ENCODE measurements at regions not wholly inside any gene's neighbourhood (a gene's known extent, or its start where the extent isn't known, plus 50 kb on each side); places are given as distances from the start of the nearest gene placed in this dataset.

DNA sequence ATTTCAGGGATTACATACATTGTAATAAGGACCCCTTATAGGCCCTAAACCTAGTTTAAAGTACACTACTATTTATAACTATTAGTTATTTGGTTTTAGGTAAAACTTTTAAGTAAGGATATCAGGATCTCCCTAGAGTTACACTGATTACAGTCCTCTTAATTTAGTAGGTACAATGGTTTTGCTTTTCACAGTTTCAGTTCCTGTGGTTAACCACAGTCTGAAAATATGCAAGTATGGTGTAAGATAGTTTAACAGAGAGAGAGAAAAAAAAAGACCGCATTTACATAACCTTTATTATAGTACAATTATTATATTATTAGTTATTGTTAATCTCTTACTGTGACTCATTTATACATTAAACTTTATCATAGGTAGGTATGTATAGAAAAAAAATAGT is 725.3 kb upstream of the PTPRD start:
- Mint-ChIP-seq H3K4me1 (peaks cover 0 to 3% (median 0%) of the 10 kb centered on the region in 3 donors), H3K27ac (no peak overlapping the region), H3K36me3 (no peaks in the 10 kb centered on the region), H3K27me3 (no peaks in the 10 kb centered on the region), H3K9me3 (no peaks in the 10 kb centered on the region), H3K4me3 (no peak overlapping the region)
- ATAC-seq (ENCODE audit: low read depth in 2 of 2) (no peak), DNase-seq (no peak)

DNA sequence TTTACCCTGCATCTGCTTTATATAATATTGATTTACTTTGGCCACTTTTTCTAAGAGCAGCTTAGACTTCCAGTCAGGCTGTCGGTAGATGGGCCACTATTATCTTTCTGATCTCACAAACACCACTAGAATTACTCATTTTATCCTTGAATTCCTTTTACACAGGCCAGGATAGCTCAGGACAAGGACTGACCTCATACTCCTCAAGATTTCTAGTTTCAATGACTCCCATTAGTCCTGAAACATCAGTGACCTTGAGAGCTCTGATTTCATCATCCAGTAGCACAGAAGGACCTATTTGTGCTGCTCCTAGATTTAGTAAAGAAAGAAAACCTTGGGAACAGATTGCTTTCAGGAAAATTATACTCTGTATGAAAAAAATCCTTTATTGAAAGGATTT is 727.9 kb upstream of the PTPRD start:
- Mint-ChIP-seq H3K9me3 (no peaks in the 10 kb centered on the region), H3K4me3 (no peak overlapping the region), H3K27ac (no peak overlapping the region), H3K4me1 (peaks cover 0 to 3% (median 0%) of the 10 kb centered on the region in 3 donors), H3K36me3 (no peaks in the 10 kb centered on the region), H3K27me3 (no peaks in the 10 kb centered on the region)
- ATAC-seq (ENCODE audit: low read depth in 2 of 2) (no peak), DNase-seq (no peak)

DNA sequence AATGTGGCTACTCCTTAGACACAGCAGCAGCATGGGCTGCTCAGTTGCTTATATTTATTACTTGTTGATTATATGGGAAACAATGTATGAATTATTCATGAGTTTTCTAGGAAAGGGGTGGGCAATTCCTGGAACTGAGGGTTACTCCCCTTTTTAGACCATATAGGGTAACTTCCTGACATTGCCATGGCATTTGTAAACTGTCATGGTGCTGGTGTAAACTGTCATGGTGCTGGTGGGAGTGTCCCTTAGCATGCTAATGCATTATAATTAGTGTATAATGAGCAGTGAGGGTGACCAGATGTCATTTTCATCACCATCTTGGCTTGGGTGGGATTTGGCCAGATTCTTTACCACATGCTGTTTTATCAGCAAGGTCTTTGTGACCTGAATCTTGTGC is 734.6 kb upstream of the PTPRD start:
- Mint-ChIP-seq H3K4me1 (no peaks in the 10 kb centered on the region), H3K36me3 (no peaks in the 10 kb centered on the region), H3K4me3 (no peak overlapping the region), H3K27me3 (no peaks in the 10 kb centered on the region), H3K27ac (no peak overlapping the region), H3K9me3 (peaks cover 0 to 5% (median 0%) of the 10 kb centered on the region in 7 donors)
- ATAC-seq (ENCODE audit: low read depth in 2 of 2) (no peak), DNase-seq (no peak)

DNA sequence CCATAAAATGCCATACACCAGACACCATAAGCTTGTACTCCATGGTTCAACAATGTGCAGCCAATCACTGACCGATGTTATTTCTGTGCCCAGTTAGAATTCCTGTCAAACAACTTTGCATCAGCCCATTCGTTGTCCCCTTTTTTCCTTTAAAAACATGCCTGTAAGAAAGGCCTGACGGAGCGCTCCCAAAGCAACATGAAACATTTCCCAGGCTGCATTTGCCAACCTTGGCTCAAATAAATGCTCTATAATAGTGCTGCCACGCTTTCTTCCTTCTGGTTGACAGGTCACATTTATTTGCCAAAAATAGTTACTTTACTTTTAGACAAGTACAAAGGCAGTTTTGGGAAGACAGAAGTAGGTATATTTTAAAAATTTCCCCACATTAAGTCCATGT is 735.6 kb upstream of the PTPRD start:
- Mint-ChIP-seq H3K9me3 (peaks cover 0 to 5% (median 0%) of the 10 kb centered on the region in 7 donors), H3K4me1 (no peaks in the 10 kb centered on the region), H3K36me3 (no peaks in the 10 kb centered on the region)

DNA sequence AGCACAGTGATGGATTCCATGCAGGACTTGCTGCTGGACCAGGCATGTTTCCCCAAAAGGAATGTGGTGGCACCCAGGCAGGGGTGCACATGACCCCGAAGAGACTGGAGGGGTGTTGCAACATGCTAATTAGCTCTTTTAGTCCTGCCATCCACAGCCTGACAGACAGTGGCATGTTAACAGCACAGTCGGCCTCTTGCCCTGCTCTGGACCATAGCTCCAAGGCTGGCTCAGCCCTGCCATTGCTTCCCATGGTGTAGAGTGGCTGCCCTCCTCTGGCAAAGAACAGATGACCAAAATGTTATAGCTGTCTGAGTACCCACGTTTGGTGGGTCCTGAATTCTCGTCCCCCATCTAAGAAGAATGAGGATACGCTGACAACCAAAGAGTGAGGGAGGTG is 736.4 kb upstream of the PTPRD start:
- no peaks in the 10 kb centered on the region for H3K4me1 Mint-ChIP-seq
- H3K27me3 Mint-ChIP-seq, result no peaks in the 10 kb centered on the region
- no peak for DNase-seq
- peaks cover 0 to 5% (median 0%) of the 10 kb centered on the region in 7 donors for H3K9me3 Mint-ChIP-seq
- H3K27ac Mint-ChIP-seq, result no peak overlapping the region
- no peak overlapping the region for H3K4me3 Mint-ChIP-seq
- no peaks in the 10 kb centered on the region for H3K36me3 Mint-ChIP-seq
- ATAC-seq (ENCODE audit: low read depth in 2 of 2), result no peak

More for the DNA sequence above, 735.6 kb upstream of the PTPRD start:
- H3K27ac Mint-ChIP-seq, result no peak overlapping the region
- no peaks in the 10 kb centered on the region for H3K27me3 Mint-ChIP-seq
- ATAC-seq (ENCODE audit: low read depth in 2 of 2) (no peak), DNase-seq (no peak)
- no peak overlapping the region for H3K4me3 Mint-ChIP-seq

DNA sequence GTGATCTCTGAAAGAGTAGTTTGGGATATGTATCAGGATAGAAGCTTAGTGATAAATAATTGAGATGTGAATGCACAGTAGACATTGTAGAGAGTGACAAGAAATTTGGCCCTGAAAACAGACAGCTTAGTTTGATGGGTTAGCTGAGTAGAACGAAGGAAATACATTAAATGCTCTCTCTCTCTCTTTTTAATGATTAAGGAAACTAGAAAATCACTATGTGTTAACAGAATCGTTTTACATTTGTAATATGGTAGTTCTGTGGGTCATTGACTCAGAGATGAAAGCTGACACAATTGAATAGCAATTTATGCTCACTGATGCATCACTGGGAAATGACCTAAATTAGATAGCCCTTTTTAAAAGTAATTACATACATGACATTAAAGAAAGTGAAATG is 739.8 kb upstream of the PTPRD start:
- ATAC-seq (ENCODE audit: low read depth in 2 of 2), result no peak
- Mint-ChIP-seq H3K27me3 (no peaks in the 10 kb centered on the region), H3K27ac (no peak overlapping the region), H3K9me3 (peaks cover 0 to 5% (median 0%) of the 10 kb centered on the region in 7 donors), H3K4me1 (no peaks in the 10 kb centered on the region), H3K36me3 (no peaks in the 10 kb centered on the region), H3K4me3 (no peak overlapping the region)
- no peak for DNase-seq

DNA sequence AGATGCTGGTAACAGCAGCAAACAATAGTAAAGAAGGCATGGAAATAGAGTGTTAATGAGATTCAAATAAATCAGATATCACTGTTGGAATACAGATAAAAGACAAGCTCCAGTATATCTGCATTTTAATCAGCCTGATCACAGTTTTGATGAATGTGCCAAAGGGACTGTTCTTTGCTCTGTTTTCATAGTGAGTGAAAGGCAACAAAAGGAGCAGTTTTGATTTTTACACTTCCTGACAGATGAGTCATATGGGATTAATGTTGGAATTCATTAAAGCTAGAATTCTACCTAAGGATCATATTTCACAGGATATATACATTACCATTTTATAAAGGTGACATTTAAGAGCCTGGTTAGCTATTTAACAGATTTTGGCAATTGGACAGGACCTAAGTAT is 743.3 kb upstream of the PTPRD start:
- no peak for DNase-seq
- no peaks in the 10 kb centered on the region for H3K36me3 Mint-ChIP-seq
- no peaks in the 10 kb centered on the region for H3K4me1 Mint-ChIP-seq
- H3K4me3 Mint-ChIP-seq, result no peak overlapping the region
- no peak overlapping the region for H3K27ac Mint-ChIP-seq
- peaks cover 0 to 5% (median 0%) of the 10 kb centered on the region in 7 donors for H3K9me3 Mint-ChIP-seq
- ATAC-seq (ENCODE audit: low read depth in 2 of 2), result no peak
- no peaks in the 10 kb centered on the region for H3K27me3 Mint-ChIP-seq

DNA sequence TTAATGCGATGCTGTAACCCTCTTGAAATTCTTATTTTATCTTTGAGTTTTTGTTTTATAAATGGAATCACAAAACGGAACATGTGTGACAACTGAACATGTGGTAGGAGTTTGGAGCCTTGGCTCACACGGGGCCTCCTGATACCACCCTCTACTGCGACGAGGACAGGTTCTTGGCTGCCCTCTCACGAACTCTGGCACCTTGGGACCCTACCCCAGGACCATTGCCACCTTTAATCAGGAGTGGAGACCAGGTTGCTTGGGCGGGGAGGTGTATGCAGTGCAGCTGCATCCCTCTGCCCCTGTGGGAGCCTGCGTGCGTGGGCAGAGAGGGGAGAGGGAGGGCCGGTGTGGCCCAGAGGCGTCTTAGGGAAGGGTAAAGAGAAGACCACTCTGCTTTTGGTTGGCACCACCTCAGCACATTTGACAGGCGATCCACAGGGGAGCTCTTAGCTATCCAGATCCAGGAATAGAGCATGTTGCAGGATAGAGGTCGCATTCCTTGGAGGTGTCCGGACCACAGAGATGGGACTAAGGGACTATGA is 753.9 kb upstream of the PTPRD start:
- Mint-ChIP-seq H3K9me3 (peaks cover 0 to 4% (median 0%) of the 10 kb centered on the region in 7 donors), H3K27me3 (no peaks in the 10 kb centered on the region), H3K27ac (no peak overlapping the region), H3K4me1 (no peaks in the 10 kb centered on the region), H3K36me3 (no peaks in the 10 kb centered on the region), H3K4me3 (no peak overlapping the region)
- DNase-seq (no peak), ATAC-seq (ENCODE audit: low read depth in 2 of 2) (no peak)

DNA sequence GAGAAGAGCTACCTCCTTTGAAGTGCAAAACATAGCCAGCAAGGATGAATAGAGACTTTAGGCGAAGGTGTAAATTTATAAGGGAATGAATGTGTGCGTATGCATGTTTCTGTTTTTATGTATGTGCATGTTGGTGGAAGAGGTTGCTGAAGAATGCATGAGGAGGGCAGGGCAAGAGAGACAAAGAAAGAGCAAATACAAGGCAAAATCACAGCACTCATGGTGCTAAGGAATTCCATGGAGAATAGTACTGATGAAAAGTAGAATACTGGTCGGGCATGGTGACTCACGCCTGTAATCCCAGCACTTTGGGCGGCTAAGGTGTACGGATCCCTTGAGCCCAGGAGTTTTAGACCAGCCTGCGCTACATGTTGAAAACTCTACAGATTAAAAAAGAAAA is 762.1 kb upstream of the PTPRD start:
- Mint-ChIP-seq H3K4me1 (no peaks in the 10 kb centered on the region), H3K36me3 (no peaks in the 10 kb centered on the region), H3K27ac (no peak overlapping the region), H3K27me3 (no peaks in the 10 kb centered on the region), H3K4me3 (no peak overlapping the region), H3K9me3 (peaks cover 0 to 9% (median 5%) of the 10 kb centered on the region in 7 donors)
- DNase-seq (no peak), ATAC-seq (ENCODE audit: low read depth in 2 of 2) (no peak)

DNA sequence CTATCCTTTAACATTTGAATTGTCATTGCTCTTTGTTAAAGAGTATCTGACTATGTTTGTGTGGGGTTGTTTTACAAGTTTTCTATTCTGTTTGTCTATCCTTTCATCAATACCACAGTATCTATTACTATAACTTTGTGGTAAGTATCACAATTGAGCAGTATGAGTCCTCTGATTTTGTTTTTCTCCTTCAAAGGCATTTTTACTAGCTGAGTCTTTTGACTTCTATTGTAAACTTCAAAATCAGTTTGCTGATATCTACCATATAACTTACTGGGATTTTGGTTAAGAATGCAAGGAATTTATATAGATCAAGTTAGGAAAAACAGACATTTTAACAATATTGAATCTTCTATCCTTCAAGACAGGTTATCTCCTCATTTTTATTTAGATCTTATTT is 789.8 kb upstream of the PTPRD start:
- no peak overlapping the region for H3K4me3 Mint-ChIP-seq
- H3K36me3 Mint-ChIP-seq, result peaks cover 5 to 7% of the 10 kb centered on the region in 2 donors
- no peaks in the 10 kb centered on the region for H3K27me3 Mint-ChIP-seq
- no peaks in the 10 kb centered on the region for H3K4me1 Mint-ChIP-seq
- no peak for DNase-seq
- H3K27ac Mint-ChIP-seq, result no peak overlapping the region
- ATAC-seq (ENCODE audit: low read depth in 2 of 2), result no peak
- H3K9me3 Mint-ChIP-seq, result peaks cover 14 to 52% (median 20%) of the 10 kb centered on the region in 7 donors

DNA sequence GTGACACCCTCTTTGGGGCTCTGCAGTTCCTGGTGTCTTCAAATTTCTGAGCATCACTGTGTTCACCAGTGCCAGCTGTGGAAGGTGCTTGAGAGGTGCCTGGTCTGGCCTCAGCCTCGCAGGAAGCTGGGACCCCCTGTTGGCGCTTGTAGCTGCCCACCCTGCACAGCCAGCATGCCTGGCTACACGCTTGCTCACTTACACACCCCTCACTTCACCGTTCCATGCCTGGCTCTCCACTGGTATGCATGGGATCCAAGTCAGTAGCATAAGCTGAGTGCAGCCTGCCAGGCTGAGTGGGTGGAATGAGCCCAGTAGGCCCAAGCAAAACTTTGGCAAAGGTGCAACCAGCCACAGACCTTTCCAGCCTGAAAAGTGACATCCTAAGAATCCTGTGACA is 801.4 kb upstream of the PTPRD start:
- H3K4me3 Mint-ChIP-seq, result no peak overlapping the region
- no peaks in the 10 kb centered on the region for H3K36me3 Mint-ChIP-seq
- ATAC-seq (ENCODE audit: low read depth in 2 of 2), result no peak
- peak overlapping the region in 1 of 6 donors; percentile 78 for H3K27ac Mint-ChIP-seq
- no peaks in the 10 kb centered on the region for H3K27me3 Mint-ChIP-seq
- H3K4me1 Mint-ChIP-seq, result no peaks in the 10 kb centered on the region
- peaks cover 0 to 10% (median 0%) of the 10 kb centered on the region in 7 donors for H3K9me3 Mint-ChIP-seq
- DNase-seq, result no peak

DNA sequence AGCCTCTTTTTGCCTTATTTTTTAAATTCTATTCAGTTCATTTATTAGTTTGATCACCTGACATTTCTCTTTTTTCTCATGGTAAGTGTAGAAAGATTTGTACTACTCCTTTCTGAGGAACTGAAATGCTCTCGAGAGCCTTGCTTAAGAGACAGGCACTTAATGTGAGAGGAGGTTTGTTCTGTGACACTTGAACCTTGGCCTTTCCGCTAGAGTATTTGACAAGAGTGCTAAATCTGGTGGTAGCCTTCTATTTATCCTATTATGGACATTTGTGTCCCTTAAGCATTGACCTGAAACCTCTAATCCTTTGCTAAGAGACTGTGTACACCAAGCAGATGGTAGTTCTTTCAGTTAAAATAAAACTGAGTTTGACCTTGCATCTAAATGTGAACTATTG is 805.0 kb upstream of the PTPRD start:
- Mint-ChIP-seq H3K4me3 (no peak overlapping the region), H3K27ac (no peak overlapping the region), H3K27me3 (no peaks in the 10 kb centered on the region), H3K9me3 (peaks cover 0 to 11% (median 0%) of the 10 kb centered on the region in 7 donors), H3K4me1 (no peaks in the 10 kb centered on the region), H3K36me3 (no peaks in the 10 kb centered on the region)
- no peak for ATAC-seq (ENCODE audit: low read depth in 2 of 2)
- no peak for DNase-seq

DNA sequence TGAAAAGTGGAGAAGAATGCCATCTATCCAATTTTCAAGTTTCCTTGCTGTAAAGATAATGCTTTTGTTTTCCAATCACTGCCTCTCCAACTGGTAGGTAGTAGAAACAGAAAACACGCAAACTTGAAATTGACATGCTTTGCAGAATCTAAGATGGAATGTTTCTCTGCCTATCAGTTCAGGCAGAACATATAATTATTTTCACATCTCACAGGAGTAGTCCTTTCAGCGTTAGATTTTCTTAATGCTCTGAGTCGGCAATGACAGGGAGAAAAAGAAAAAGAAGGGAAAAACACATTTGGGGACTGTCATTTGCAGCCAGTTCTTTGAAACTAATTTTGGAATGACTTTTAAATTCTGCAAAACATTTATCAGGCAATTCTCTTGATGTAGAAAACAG is 818.7 kb upstream of the PTPRD start:
- ATAC-seq (ENCODE audit: low read depth in 2 of 2) (no peak), DNase-seq (no peak)
- Mint-ChIP-seq H3K36me3 (no peaks in the 10 kb centered on the region), H3K4me3 (no peak overlapping the region), H3K9me3 (peaks cover 0 to 5% (median 0%) of the 10 kb centered on the region in 7 donors), H3K27me3 (no peaks in the 10 kb centered on the region), H3K27ac (no peak overlapping the region), H3K4me1 (no peaks in the 10 kb centered on the region)

DNA sequence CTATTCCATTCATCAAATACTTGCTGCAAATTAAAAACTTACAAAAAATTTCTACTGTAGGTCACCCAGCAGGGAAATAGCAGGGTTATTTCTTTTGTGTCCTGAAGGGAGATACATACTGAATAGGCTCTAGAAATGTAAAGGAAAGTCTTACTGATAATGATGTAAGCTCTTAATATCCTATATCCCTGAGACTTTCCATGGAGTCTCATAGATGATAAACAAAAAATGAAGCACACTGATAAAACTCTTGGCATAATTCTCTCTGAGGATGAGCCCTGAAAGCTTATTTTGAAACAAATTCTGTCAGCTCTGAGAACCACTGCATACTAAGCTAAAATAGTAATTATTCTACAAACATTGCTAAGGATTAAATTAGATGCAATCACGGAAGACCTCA is 819.6 kb upstream of the PTPRD start:
- H3K27me3 Mint-ChIP-seq, result no peaks in the 10 kb centered on the region
- no peak for DNase-seq
- peaks cover 0 to 5% (median 0%) of the 10 kb centered on the region in 7 donors for H3K9me3 Mint-ChIP-seq
- no peak for ATAC-seq (ENCODE audit: low read depth in 2 of 2)
- H3K4me3 Mint-ChIP-seq, result no peak overlapping the region
- H3K4me1 Mint-ChIP-seq, result no peaks in the 10 kb centered on the region
- H3K36me3 Mint-ChIP-seq, result no peaks in the 10 kb centered on the region
- no peak overlapping the region for H3K27ac Mint-ChIP-seq

DNA sequence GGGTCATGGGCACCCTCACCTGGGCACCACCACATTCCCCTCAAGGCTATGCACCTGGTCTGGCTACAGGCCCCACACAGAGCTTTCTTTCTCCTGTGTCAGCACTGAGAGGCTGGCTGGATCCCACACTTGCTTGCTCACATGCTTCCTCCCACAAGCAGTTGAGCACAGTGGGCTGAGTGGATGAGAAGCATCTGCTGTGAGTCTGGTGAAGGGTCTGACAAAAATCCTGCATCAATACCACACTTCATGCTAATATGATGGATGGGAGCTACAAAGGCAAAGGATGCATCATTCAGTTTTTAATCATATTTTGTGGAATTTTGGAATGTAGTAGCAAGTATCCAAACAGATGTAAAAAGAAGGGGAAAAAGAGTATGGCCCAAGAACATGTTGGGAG is 830.8 kb upstream of the PTPRD start:
- no peak for DNase-seq
- H3K4me3 Mint-ChIP-seq, result no peak overlapping the region
- H3K27ac Mint-ChIP-seq, result peak overlapping the region in 1 of 6 donors; percentile 65
- no peak for ATAC-seq (ENCODE audit: low read depth in 2 of 2)
- H3K36me3 Mint-ChIP-seq, result no peaks in the 10 kb centered on the region
- no peaks in the 10 kb centered on the region for H3K4me1 Mint-ChIP-seq
- H3K27me3 Mint-ChIP-seq, result no peaks in the 10 kb centered on the region
- H3K9me3 Mint-ChIP-seq, result peaks cover 3 to 16% (median 5%) of the 10 kb centered on the region in 7 donors

Data from naive B cell (primary cell).